ENCODE measurements at regions not wholly inside any gene's neighbourhood (a gene's known extent, or its start where the extent isn't known, plus 50 kb on each side); places are given as distances from the start of the nearest gene placed in this dataset.
"Not testable (repeated sequence)": the region's sequence is repeated elsewhere in the genome, so short reads cannot be mapped to it uniquely, and the experiment has no call there.

DNA sequence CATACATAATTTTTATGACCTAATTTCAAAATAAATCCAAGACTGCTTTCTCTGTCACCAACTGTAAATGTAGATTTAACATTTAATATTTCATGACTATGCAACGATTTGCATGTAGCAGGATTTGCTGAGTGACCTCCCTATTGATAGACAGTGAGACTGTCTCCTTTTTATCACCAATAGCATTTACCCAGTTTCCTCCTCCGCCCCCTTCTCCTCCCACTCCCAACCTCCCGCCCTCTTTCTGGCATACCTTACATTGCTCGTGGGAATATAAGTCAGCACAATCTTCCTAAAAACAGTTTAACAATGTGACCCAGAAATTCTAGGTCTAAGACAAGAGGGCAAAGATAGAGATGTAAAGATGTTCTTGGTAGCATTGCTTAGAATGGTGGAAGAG lies 55.1 kb upstream of the NOMO2 start:
- H3K36me3 ChIP-seq; H3K27me3 ChIP-seq; H3K9me3 ChIP-seq; DNase-seq; in situ Hi-C loops (cut with MboI; ENCODE audit: low sequenced_read_pairs in 4 of 4); H3K27ac ChIP-seq; ATAC-seq; intact Hi-C loops (cut with DNase I; ENCODE audit: low total_unique reads); H3K4me1 ChIP-seq; H3K4me3 ChIP-seq: not testable (repeated sequence)

DNA sequence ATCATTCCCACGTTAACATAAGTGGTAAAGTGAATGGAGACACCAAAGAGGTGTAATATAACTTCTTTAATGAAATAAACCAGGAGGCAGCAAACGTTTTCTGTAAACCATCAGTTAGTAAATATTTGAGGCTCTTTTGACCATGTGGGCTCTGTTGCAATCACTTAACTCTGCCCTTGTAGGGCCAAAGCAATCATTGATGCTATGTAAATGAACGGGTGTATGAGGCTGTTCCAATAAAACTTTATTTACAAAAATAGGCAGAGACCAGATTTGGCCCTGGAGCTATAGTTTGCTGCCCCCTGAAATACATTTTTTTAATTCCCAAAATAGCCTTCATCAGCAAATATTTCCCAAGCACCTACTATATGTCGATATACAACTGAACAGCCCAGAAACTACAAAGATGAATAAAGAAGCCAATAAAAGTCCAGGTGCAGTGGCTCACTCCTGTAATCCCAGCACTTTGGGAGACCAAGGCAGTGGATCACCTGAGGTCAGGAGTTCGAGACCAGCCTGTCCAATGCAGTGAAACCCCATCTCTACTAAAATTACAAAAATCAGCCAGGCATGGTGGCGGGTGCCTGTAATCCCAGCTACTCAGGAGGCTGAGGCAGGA lies 54.3 kb upstream of the NOMO2 start:
- ATAC-seq; in situ Hi-C loops (cut with MboI; ENCODE audit: low sequenced_read_pairs in 4 of 4); H3K27ac ChIP-seq; H3K36me3 ChIP-seq; H3K4me3 ChIP-seq; H3K9me3 ChIP-seq; DNase-seq; intact Hi-C loops (cut with DNase I; ENCODE audit: low total_unique reads); H3K27me3 ChIP-seq; H3K4me1 ChIP-seq: not testable (repeated sequence)
